Esophagus muscularis mucosa (tissue), 4 donors: ENCODE measurements at regions not wholly inside any gene's neighbourhood (a gene's known extent, or its start where the extent isn't known, plus 50 kb on each side); places are given as distances from the start of the nearest gene placed in this dataset.

Source experiments
- DNase-seq: peaks from one replicate; pipeline ENCODE4 v3.0.0-alpha.2; 2017; ENCODE audit errors: extremely low spot score
- H3K27ac ChIP-seq, 4 donors: fragments of 200-600 bp; sonication (generic); replicated peaks in 1 of 4; 1 replicate in 3 of 4; 2 replicates in 1 of 4; pipeline ENCODE4 v1.5.1; 2016 to 2019; ENCODE audit warnings: mild to moderate bottlenecking in 1 of 4
- H3K27me3 ChIP-seq, 4 donors: fragments of 200-600 bp; sonication (generic); one replicate each; pipeline versions ENCODE4 v1.5.1 to v1.6.0; 2016 to 2019
- H3K36me3 ChIP-seq, 4 donors: fragments of 200-600 bp; sonication (generic); one replicate each; pipeline ENCODE4 v1.5.1; 2016 to 2019
- H3K4me1 ChIP-seq, 4 donors: fragments of 200-600 bp; sonication (generic); one replicate each; pipeline ENCODE4 v1.5.1; 2016 to 2019
- H3K4me3 ChIP-seq, 4 donors: fragments of 200-600 bp; sonication (generic); 1 replicate in 2 of 4; 2 replicates in 2 of 4; pipeline ENCODE4 v1.5.1; 2016 to 2019; ENCODE audit warnings: mild to moderate bottlenecking in 4 of 4, moderate library complexity in 1 of 4
- H3K9me3 ChIP-seq, 4 donors: fragments of 200-600 bp; sonication (generic); 1 replicate in 3 of 4; 2 replicates in 1 of 4; pipeline ENCODE4 v1.5.1; 2016 to 2019
- CTCF ChIP-seq, 3 experiments: fragments of 200-600 bp in 2 of 3; fragments of 450-650 bp in 1 of 3; sonication (generic) in 2 of 3; IDR thresholded peaks; one replicate each; pipeline ENCODE4 v1.5.1; 2017 to 2019; ENCODE audit warnings: antibody characterized with exemption in 3 of 3, mild to moderate bottlenecking in 2 of 3, moderate library complexity in 1 of 3
- EP300 ChIP-seq: sonication (generic); formaldehyde crosslinking; IDR thresholded peaks from one replicate; pipeline ENCODE4 v1.6.1; 2017; ENCODE audit warnings: antibody characterized with exemption
- POLR2A ChIP-seq: fragments of 450-650 bp; IDR thresholded peaks from one replicate; pipeline ENCODE4 v1.6.1; 2017; ENCODE audit warnings: antibody characterized with exemption, moderate library complexity, mild to moderate bottlenecking, low read depth
- POLR2AphosphoS5 ChIP-seq, 2 donors: sonication (generic); formaldehyde crosslinking; IDR thresholded peaks; one replicate each; pipeline ENCODE4 v1.6.1; 2017; ENCODE audit warnings: antibody characterized with exemption in 2 of 2
- WGBS: methylation state at CpG from one replicate; pipeline ENCODE4 v1.1.5; 2018; 5-methylcytosine and 5-hydroxymethylcytosine counted together
- intact Hi-C: fragments of 100-400 bp; cut with DNase I; formaldehyde crosslinking; loops from one replicate; pipeline ENCODE4 v1.15.1; 2023

GRCh38 chr2:156834431-156834830 lies 398.3 kb downstream of the GPD2 start:
- TF ChIP-seq EP300 (no peak), POLR2AphosphoS5 (IDR thresholded peaks at IDR 0.05) (no peak), POLR2A (no peak)
- DNase-seq: no peak
- Histone ChIP-seq H3K36me3 (no peaks in the 10 kb centered on the region), H3K4me1 (no peaks in the 10 kb centered on the region), H3K4me3 (no peak overlapping the region), H3K27me3 (no peaks in the 10 kb centered on the region), H3K27ac (no peak overlapping the region), H3K9me3 (no peaks in the 10 kb centered on the region)
- WGBS: 79% methylated on average over 1 of the region's 1 CpG
- intact Hi-C loops: no loop called here

GRCh38 chr2:156837635-156838370 lies 401.6 kb downstream of the GPD2 start:
- H3K27ac ChIP-seq: no peak overlapping the region
- H3K4me1 ChIP-seq: no peaks in the 10 kb centered on the region
- no peaks in the 10 kb centered on the region for H3K9me3 ChIP-seq
- no peak overlapping the region for H3K4me3 ChIP-seq
- H3K27me3 ChIP-seq: no peaks in the 10 kb centered on the region
- 82% methylated on average over 6 of the region's 6 CpGs for WGBS
- TF ChIP-seq POLR2AphosphoS5 (IDR thresholded peaks at IDR 0.05) (no peak), EP300 (no peak), POLR2A (no peak), CTCF (IDR thresholded peaks at IDR 0.05) (no peak)
- no peak for DNase-seq
- intact Hi-C loops: no loop called here
- H3K36me3 ChIP-seq: no peaks in the 10 kb centered on the region

GRCh38 chr2:156841321-156841720 lies 405.1 kb downstream of the GPD2 start:
- H3K36me3 ChIP-seq: no peaks in the 10 kb centered on the region
- H3K4me1 ChIP-seq: no peaks in the 10 kb centered on the region
- WGBS: 86% methylated on average over 3 of the region's 3 CpGs
- H3K4me3 ChIP-seq: no peak overlapping the region
- H3K27ac ChIP-seq: no peak overlapping the region
- no peak for TF ChIP-seq CTCF (IDR thresholded peaks at IDR 0.05)
- no peak for TF ChIP-seq EP300
- TF ChIP-seq POLR2AphosphoS5 (IDR thresholded peaks at IDR 0.05): no peak
- TF ChIP-seq POLR2A: no peak
- no peaks in the 10 kb centered on the region for H3K9me3 ChIP-seq
- DNase-seq: no peak
- no peaks in the 10 kb centered on the region for H3K27me3 ChIP-seq
- intact Hi-C loops: no loop called here

GRCh38 chr2:156845806-156846558 lies 409.8 kb downstream of the GPD2 start:
- no peaks in the 10 kb centered on the region for H3K9me3 ChIP-seq
- WGBS: 61% methylated on average over 4 of the region's 4 CpGs
- no peak for TF ChIP-seq POLR2A
- no peak for TF ChIP-seq CTCF (IDR thresholded peaks at IDR 0.05)
- no peak for TF ChIP-seq POLR2AphosphoS5 (IDR thresholded peaks at IDR 0.05)
- TF ChIP-seq EP300: no peak
- no peaks in the 10 kb centered on the region for H3K4me1 ChIP-seq
- no peaks in the 10 kb centered on the region for H3K36me3 ChIP-seq
- no peak overlapping the region for H3K4me3 ChIP-seq
- intact Hi-C loops: no loop called here
- no peaks in the 10 kb centered on the region for H3K27me3 ChIP-seq
- DNase-seq: no peak
- no peak overlapping the region for H3K27ac ChIP-seq

GRCh38 chr2:156852210-156852609 lies 405.3 kb upstream of the GALNT5 start:
- Histone ChIP-seq H3K27ac (no peak overlapping the region), H3K4me1 (no peaks in the 10 kb centered on the region), H3K9me3 (no peaks in the 10 kb centered on the region), H3K27me3 (no peaks in the 10 kb centered on the region), H3K36me3 (no peaks in the 10 kb centered on the region), H3K4me3 (no peak overlapping the region)
- no peak for DNase-seq
- WGBS: 93% methylated on average over 4 of the region's 4 CpGs
- intact Hi-C loops: no loop called here
- TF ChIP-seq CTCF (IDR thresholded peaks at IDR 0.05): no peak
- no peak for TF ChIP-seq EP300
- no peak for TF ChIP-seq POLR2A
- TF ChIP-seq POLR2AphosphoS5 (IDR thresholded peaks at IDR 0.05): no peak
